ENCODE measurements at regions not wholly inside any gene's neighbourhood (a gene's known extent, or its start where the extent isn't known, plus 50 kb on each side); places are given as distances from the start of the nearest gene placed in this dataset.

GRCh38 chr12:5177731-5178130 lies 134.1 kb downstream of the KCNA5 start:
- H3K36me3 ChIP-seq (ENCODE audit: control insufficient read depth, insufficient read depth, low read length) = no peaks in the 10 kb centered on the region
- H3K4me1 ChIP-seq (ENCODE audit: control insufficient read depth, insufficient read depth, low read length) = no peaks in the 10 kb centered on the region
- no peak for DNase-seq
- WGBS (ENCODE audit: insufficient coverage, low lambda C conversion rate) = no CpG with 5 or more reads among the region's 2 CpGs
- no peak overlapping the region for H3K4me3 ChIP-seq (ENCODE audit: low read length)
- H3K9me3 ChIP-seq (ENCODE audit: control insufficient read depth, low read depth, low read length) = no peaks in the 10 kb centered on the region
- H3K27me3 ChIP-seq (ENCODE audit: control insufficient read depth, insufficient read depth, low read length) = peaks cover 3% of the 10 kb centered on the region
- no peak overlapping the region for H3K27ac ChIP-seq (ENCODE audit: low read length)

GRCh38 chr12:5178571-5178970 lies 134.9 kb downstream of the KCNA5 start:
- Histone ChIP-seq H3K4me3 (ENCODE audit: low read length) (no peak overlapping the region), H3K36me3 (ENCODE audit: control insufficient read depth, insufficient read depth, low read length) (no peaks in the 10 kb centered on the region), H3K27me3 (ENCODE audit: control insufficient read depth, insufficient read depth, low read length) (peaks cover 3% of the 10 kb centered on the region), H3K27ac (ENCODE audit: low read length) (no peak overlapping the region), H3K4me1 (ENCODE audit: control insufficient read depth, insufficient read depth, low read length) (no peaks in the 10 kb centered on the region), H3K9me3 (ENCODE audit: control insufficient read depth, low read depth, low read length) (no peaks in the 10 kb centered on the region)
- no peak for DNase-seq
- WGBS (ENCODE audit: insufficient coverage, low lambda C conversion rate) = 80% methylated on average over 1 of the region's 4 CpGs

GRCh38 chr12:5180496-5180895 lies 136.8 kb downstream of the KCNA5 start:
- H3K27ac ChIP-seq (ENCODE audit: low read length) = no peak overlapping the region
- H3K4me3 ChIP-seq (ENCODE audit: low read length) = no peak overlapping the region
- H3K27me3 ChIP-seq (ENCODE audit: control insufficient read depth, insufficient read depth, low read length) = peaks cover 3% of the 10 kb centered on the region
- DNase-seq = no peak
- no peaks in the 10 kb centered on the region for H3K36me3 ChIP-seq (ENCODE audit: control insufficient read depth, insufficient read depth, low read length)
- H3K4me1 ChIP-seq (ENCODE audit: control insufficient read depth, insufficient read depth, low read length) = no peaks in the 10 kb centered on the region
- H3K9me3 ChIP-seq (ENCODE audit: control insufficient read depth, low read depth, low read length) = no peaks in the 10 kb centered on the region
- no CpG with 5 or more reads among the region's 5 CpGs for WGBS (ENCODE audit: insufficient coverage, low lambda C conversion rate)

- Histone ChIP-seq H3K27me3 (ENCODE audit: control insufficient read depth, insufficient read depth, low read length) (peaks cover 3% of the 10 kb centered on the region), H3K9me3 (ENCODE audit: control insufficient read depth, low read depth, low read length) (no peaks in the 10 kb centered on the region), H3K4me3 (ENCODE audit: low read length) (no peak overlapping the region), H3K4me1 (ENCODE audit: control insufficient read depth, insufficient read depth, low read length) (no peaks in the 10 kb centered on the region), H3K36me3 (ENCODE audit: control insufficient read depth, insufficient read depth, low read length) (no peaks in the 10 kb centered on the region), H3K27ac (ENCODE audit: low read length) (no peak overlapping the region)
- no CpG with 5 or more reads among the region's 5 CpGs for WGBS (ENCODE audit: insufficient coverage, low lambda C conversion rate)
- DNase-seq = no peak
Measured at GRCh38 chr12:5184186-5184585, 140.5 kb downstream of the KCNA5 start.

GRCh38 chr12:5185435-5186069 lies 141.9 kb downstream of the KCNA5 start:
- Histone ChIP-seq H3K9me3 (ENCODE audit: control insufficient read depth, low read depth, low read length) (no peaks in the 10 kb centered on the region), H3K4me3 (ENCODE audit: low read length) (no peak overlapping the region), H3K27ac (ENCODE audit: low read length) (no peak overlapping the region), H3K4me1 (ENCODE audit: control insufficient read depth, insufficient read depth, low read length) (no peaks in the 10 kb centered on the region), H3K36me3 (ENCODE audit: control insufficient read depth, insufficient read depth, low read length) (no peaks in the 10 kb centered on the region), H3K27me3 (ENCODE audit: control insufficient read depth, insufficient read depth, low read length) (peaks cover under 1% of the 10 kb centered on the region)
- DNase-seq = peak in 1 of 2 donors; percentile 15
- WGBS (ENCODE audit: insufficient coverage, low lambda C conversion rate) = 0% methylated on average over 3 of the region's 8 CpGs

- Histone ChIP-seq H3K27ac (ENCODE audit: low read length) (no peak overlapping the region), H3K4me3 (ENCODE audit: low read length) (no peak overlapping the region), H3K27me3 (ENCODE audit: control insufficient read depth, insufficient read depth, low read length) (no peaks in the 10 kb centered on the region), H3K36me3 (ENCODE audit: control insufficient read depth, insufficient read depth, low read length) (no peaks in the 10 kb centered on the region), H3K9me3 (ENCODE audit: control insufficient read depth, low read depth, low read length) (no peaks in the 10 kb centered on the region), H3K4me1 (ENCODE audit: control insufficient read depth, insufficient read depth, low read length) (no peaks in the 10 kb centered on the region)
- 76% methylated on average over 3 of the region's 4 CpGs for WGBS (ENCODE audit: insufficient coverage, low lambda C conversion rate)
- no peak for DNase-seq
Measured at GRCh38 chr12:5186715-5187114, 143.0 kb downstream of the KCNA5 start.

GRCh38 chr12:5187136-5187535 lies 143.5 kb downstream of the KCNA5 start:
- no peak overlapping the region for H3K27ac ChIP-seq (ENCODE audit: low read length)
- H3K4me3 ChIP-seq (ENCODE audit: low read length) = no peak overlapping the region
- no peaks in the 10 kb centered on the region for H3K27me3 ChIP-seq (ENCODE audit: control insufficient read depth, insufficient read depth, low read length)
- no peak for DNase-seq
- H3K4me1 ChIP-seq (ENCODE audit: control insufficient read depth, insufficient read depth, low read length) = no peaks in the 10 kb centered on the region
- no peaks in the 10 kb centered on the region for H3K36me3 ChIP-seq (ENCODE audit: control insufficient read depth, insufficient read depth, low read length)
- no CpG with 5 or more reads among the region's 2 CpGs for WGBS (ENCODE audit: insufficient coverage, low lambda C conversion rate)
- no peaks in the 10 kb centered on the region for H3K9me3 ChIP-seq (ENCODE audit: control insufficient read depth, low read depth, low read length)

- Histone ChIP-seq H3K9me3 (ENCODE audit: control insufficient read depth, low read depth, low read length) (no peaks in the 10 kb centered on the region), H3K27ac (ENCODE audit: low read length) (no peak overlapping the region), H3K4me3 (ENCODE audit: low read length) (no peak overlapping the region), H3K27me3 (ENCODE audit: control insufficient read depth, insufficient read depth, low read length) (no peaks in the 10 kb centered on the region), H3K36me3 (ENCODE audit: control insufficient read depth, insufficient read depth, low read length) (no peaks in the 10 kb centered on the region), H3K4me1 (ENCODE audit: control insufficient read depth, insufficient read depth, low read length) (no peaks in the 10 kb centered on the region)
- DNase-seq = no peak
- WGBS (ENCODE audit: insufficient coverage, low lambda C conversion rate) = 100% methylated on average over 1 of the region's 4 CpGs
Measured at GRCh38 chr12:5188472-5188871, 144.8 kb downstream of the KCNA5 start.

GRCh38 chr12:5189173-5189572 lies 145.5 kb downstream of the KCNA5 start:
- H3K36me3 ChIP-seq (ENCODE audit: control insufficient read depth, insufficient read depth, low read length) = no peaks in the 10 kb centered on the region
- H3K9me3 ChIP-seq (ENCODE audit: control insufficient read depth, low read depth, low read length) = no peaks in the 10 kb centered on the region
- 100% methylated on average over 2 of the region's 4 CpGs for WGBS (ENCODE audit: insufficient coverage, low lambda C conversion rate)
- H3K27me3 ChIP-seq (ENCODE audit: control insufficient read depth, insufficient read depth, low read length) = no peaks in the 10 kb centered on the region
- DNase-seq = no peak
- H3K27ac ChIP-seq (ENCODE audit: low read length) = no peak overlapping the region
- H3K4me1 ChIP-seq (ENCODE audit: control insufficient read depth, insufficient read depth, low read length) = no peaks in the 10 kb centered on the region
- H3K4me3 ChIP-seq (ENCODE audit: low read length) = no peak overlapping the region

- Histone ChIP-seq H3K36me3 (ENCODE audit: control insufficient read depth, insufficient read depth, low read length) (no peaks in the 10 kb centered on the region), H3K27me3 (ENCODE audit: control insufficient read depth, insufficient read depth, low read length) (peaks cover 5% of the 10 kb centered on the region), H3K4me3 (ENCODE audit: low read length) (no peak overlapping the region), H3K27ac (ENCODE audit: low read length) (no peak overlapping the region), H3K9me3 (ENCODE audit: control insufficient read depth, low read depth, low read length) (no peaks in the 10 kb centered on the region), H3K4me1 (ENCODE audit: control insufficient read depth, insufficient read depth, low read length) (no peaks in the 10 kb centered on the region)
- 100% methylated on average over 1 of the region's 6 CpGs for WGBS (ENCODE audit: insufficient coverage, low lambda C conversion rate)
- DNase-seq = no peak
Measured at GRCh38 chr12:5191803-5192538, 148.3 kb downstream of the KCNA5 start.

GRCh38 chr12:5192726-5193125 lies 149.0 kb downstream of the KCNA5 start:
- no peaks in the 10 kb centered on the region for H3K4me1 ChIP-seq (ENCODE audit: control insufficient read depth, insufficient read depth, low read length)
- H3K4me3 ChIP-seq (ENCODE audit: low read length) = no peak overlapping the region
- WGBS (ENCODE audit: insufficient coverage, low lambda C conversion rate) = no CpG with 5 or more reads among the region's 2 CpGs
- no peak for DNase-seq
- H3K9me3 ChIP-seq (ENCODE audit: control insufficient read depth, low read depth, low read length) = no peaks in the 10 kb centered on the region
- H3K36me3 ChIP-seq (ENCODE audit: control insufficient read depth, insufficient read depth, low read length) = no peaks in the 10 kb centered on the region
- peaks cover 5% of the 10 kb centered on the region for H3K27me3 ChIP-seq (ENCODE audit: control insufficient read depth, insufficient read depth, low read length)
- no peak overlapping the region for H3K27ac ChIP-seq (ENCODE audit: low read length)
